Brain pericyte (primary cell): ENCODE measurements at regions not wholly inside any gene's neighbourhood (a gene's known extent, or its start where the extent isn't known, plus 50 kb on each side); places are given as distances from the start of the nearest gene placed in this dataset.
"Not testable (repeated sequence)": the region's sequence is repeated elsewhere in the genome, so short reads cannot be mapped to it uniquely, and the experiment has no call there.

Source experiments
- DNase-seq: peaks from one replicate; pipeline ENCODE4 v3.0.0-alpha.2; 2012; ENCODE audit warnings: low read depth, low spot score

DNA sequence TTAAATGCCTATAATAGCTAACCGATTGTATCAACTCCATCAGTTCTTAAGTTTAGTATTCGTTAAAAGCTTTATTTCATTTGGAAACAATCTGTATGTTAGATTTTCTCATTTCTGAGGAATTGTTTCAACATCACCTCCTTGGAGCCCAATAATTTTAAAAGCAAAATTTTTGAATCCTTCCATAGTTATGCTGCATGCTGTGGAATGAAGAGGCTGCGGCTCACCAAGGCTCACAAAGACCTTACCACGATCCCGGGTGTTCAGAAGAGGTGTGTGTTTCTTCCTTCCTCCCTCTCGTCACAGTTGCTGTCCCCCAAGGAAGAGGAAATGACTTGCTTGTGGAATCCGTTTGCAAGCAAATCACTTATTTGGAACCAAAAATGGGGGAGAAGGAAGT is 143.8 kb downstream of the FGF1 start:
- no peak for DNase-seq

DNA sequence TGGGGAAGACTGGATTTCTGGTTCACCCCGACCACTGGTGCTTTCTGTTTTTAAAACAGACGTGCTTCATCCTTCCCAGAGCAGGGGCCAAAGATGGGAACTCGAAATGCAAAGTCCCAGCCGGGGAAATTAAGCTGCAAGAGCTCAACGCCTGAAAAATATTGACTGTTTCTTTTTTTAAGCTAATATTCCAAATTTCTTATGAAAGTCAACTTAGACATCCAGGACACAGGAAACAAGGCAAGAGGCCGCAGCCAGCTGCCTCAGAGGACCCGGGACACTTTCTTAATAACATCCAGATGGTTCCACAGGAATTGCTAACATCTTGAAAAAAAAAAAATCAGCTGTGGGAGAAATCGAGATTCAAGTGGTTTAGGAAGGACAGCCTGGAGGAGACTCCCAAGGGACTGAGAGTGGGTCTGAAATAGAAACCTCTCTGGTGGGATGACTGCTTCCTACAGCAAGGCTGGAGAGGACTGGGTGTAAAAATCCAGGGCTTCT is 144.9 kb downstream of the FGF1 start:
- peak; percentile 42 for DNase-seq

DNA sequence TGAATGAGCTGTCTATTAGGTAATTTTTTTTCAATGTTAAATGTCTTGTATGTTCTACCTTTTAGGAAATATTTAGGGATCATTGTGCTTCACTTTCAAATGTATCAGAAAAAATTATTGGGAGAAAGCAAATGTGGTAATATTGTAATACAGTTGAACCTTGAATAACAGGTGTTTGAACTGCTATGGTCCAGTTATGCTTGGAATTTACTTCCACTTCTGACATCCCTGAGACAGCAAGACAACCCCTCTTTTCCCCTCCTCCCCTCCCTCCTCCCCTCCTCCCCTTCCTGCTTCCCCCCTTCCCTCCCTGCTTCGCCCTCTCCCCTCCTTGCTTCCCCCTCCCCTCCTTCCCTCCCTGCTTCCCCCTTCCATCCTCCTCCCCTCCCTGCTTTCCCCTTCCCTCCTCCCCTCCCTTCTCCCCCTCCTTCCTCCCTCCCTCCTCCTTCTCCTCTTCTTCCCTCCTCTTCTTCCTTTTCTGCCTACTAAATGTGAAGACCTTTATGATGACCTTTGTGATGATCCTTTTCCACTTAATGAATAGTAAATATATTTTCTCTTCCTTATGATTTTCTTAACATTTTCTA is 146.6 kb downstream of the FGF1 start:
- DNase-seq: no peak

DNA sequence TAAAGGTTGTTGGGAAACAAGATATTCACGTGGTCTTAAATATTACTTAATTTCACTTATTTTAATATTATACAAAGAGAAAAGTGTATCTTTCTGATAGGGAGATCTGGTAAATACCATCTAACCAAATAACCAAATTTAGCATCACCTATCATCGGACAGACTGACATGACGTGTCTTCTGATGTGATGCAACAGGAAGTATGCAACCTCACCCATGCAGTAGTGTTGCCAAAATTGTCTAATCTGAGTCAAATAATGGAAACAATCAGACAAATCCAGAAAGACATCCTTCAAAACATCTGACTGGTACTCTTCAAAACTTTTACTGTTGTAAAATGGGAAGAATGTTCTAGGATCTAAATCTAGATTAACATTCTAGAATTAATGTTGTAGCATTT is 148.0 kb downstream of the FGF1 start:
- no peak for DNase-seq

DNA sequence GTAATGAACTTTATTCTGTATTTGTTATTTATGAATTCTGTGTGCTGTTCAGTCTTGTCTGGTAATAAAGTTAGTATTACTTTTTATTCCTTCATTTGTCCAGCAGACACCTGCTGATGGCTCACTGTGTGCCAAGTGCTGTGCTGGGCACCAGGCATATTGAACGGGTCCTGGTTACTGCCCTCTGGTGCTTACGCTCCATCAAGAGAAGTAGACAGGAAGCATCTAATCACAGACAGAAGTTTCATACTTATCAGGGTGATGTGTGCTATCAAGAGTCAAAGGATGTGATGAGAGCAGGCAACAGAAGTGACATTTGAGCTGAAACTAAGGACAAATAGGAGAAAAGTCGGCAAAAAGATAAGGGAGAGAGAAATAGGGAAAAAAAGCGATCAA is 153.1 kb downstream of the FGF1 start:
- no peak for DNase-seq

DNA sequence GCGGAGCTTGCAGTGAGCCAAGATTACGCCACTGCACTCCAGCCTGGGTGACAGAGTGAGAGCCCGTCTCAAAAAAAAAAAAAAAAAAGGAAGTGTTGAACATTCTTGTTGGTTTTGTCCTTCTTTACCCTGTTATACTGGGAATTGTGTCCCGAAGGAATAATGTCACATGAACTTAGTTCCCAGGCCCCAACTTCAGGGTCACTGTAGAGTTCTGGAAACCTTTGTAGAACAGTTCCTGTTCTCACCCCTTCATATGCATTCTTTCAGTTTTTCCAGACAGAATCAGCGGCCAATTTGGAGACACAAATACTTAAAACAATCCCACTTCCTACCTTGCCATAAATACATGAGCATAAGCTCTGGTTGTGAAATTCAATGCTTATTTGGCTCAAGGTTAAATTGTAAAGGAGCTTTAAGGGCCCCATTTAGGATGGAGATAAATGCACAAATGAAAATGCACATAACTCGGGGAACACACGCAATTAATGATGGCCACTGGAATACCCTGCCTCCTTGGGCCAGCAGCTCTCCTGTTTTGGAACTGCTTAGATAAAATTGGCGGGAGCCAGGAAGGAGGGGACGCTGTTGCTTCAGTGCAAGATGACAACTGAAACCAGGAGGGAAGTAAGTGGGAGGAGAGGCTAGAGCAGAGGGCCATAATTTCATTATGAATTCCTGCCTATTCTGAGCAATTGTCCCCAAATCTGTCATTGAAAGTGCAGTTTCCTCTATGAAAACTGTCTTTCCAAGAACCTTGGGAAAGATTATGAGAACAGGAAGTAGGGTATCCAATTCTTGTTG is 153.7 kb downstream of the FGF1 start:
- DNase-seq: no peak

DNA sequence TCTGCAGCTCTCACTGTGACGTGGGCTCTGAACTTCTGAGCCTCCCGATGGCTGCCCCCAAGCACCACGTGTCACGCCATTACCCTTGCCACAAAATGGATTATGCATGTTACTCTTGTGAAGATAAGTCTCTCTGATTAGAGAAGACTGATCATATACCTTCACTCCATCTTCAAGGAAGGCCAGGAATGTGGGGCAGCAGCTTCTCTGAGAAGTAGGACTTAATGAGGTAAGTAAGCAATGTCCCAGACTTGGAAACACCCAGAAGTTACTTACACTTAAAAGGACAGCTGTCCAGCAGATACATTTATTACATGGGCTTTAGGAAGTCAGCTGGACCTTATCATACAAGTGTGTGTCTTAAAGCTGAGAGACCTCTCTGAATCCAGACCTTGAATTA is 155.0 kb downstream of the FGF1 start:
- no peak for DNase-seq

DNA sequence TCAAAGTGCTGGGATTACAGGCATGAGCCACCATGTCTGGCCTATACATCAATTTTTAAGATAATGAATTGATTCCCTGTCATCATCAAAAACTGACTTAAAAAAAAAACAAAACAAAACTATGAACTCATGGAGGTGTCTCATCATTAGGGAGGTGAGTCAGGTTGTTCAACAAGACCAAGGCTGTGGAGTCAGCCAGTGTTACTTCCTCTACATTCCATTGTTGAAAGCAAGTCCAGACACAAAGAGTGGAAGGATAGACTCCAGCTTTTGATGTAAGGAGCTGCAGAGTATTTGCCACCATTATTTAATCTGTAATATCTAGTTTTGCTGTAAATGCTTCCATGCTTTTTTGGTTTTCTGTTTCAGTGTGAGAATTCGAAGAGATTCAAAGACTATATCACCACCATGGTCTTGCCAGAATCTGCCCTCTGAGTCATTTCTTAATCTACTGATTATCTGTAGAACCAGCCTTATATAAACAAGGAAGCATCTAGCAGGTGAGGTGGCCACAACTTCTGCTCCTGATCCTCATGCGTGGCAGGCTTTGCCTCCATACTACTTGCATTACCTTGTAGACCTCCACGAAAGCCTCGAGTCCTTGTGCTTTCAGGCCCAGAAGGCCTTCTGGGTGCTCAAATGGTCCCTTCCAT is 156.1 kb downstream of the FGF1 start:
- no peak for DNase-seq

DNA sequence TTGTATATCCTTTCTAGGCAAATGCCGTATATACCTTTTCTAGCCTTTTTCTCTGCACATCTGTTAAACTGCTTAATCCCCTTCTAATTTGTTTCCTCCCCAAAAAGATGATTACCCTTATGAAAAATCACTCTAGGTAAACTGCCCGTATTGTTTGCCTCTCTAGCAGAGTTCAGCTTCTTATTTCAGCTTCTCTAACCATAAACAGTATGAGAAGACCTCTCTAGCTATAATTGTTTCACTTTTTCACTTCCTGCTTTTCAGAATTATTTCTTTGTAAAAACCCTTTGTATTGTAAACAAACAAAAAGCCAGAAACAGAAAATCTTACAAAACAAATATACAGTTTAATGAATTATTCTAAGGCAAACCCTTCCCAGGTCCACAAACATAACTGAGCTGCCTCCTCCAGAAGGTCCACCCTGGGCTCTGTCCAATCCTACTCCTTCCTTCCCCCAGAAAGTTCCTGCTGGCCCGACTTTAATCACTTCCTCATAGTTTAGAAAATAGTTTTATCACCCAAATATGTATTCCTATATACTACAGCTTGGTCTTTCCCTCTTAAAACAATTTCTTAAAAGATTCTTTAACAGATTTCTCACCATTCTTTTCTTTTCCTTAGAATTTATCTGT is 158.1 kb downstream of the FGF1 start:
- DNase-seq: no peak

DNA sequence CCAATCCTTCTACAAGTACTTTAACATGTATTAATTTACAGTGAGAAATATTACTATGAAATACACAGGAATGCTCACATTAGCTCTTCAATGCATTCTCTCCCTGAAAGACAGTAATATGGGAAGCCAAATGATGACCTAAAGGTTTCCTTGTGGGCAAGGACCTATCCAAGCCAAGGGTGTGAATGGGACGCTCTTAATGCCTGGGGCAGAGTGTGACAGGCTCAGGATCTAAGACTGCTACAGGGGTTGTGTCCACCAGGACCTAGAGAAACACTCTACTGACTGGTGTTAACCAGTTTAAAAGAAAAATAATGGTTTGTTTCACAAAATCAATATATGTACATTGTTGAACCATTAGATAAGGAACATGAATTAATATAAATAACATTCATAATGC is 158.7 kb downstream of the FGF1 start:
- no peak for DNase-seq

DNA sequence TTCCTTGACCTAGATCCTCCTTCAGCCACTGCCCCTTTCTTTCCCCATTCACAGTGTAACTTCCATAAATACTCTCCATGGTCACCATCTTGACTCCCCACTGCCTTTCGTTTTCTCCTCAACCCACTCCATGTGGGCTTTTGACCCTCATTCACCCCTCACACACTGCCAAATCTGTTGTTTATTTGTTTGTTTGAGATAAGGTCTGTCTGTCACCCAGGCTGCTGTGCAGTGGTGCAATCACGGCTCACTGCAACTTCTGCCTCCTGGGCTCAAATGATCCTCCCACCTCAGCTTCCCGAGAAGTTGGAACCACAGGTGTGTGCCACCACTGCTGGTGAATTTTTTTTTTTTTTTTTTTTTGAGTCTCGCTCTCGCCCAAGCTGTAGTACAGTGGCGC is 162.9 kb downstream of the FGF1 start:
- no peak for DNase-seq

DNA sequence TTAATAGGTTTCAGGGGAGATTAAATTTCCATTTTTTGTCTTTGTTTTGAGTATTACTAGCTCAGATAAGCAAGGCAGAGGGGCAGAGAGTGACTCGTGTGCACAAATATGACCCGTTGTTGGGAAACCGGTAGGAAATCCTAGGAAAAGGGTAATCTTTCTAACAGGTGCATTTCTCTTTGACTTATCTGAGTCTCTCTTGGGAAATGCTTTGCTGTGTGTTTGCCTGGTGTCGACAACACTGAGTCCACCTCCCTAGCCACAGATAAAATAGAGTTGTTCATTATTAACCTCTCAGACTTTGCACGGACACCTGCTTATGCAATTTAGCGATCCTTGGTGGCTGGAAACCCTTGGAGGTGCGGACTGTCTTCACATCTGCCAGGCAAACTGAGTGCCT is 164.2 kb downstream of the FGF1 start:
- no peak for DNase-seq

DNA sequence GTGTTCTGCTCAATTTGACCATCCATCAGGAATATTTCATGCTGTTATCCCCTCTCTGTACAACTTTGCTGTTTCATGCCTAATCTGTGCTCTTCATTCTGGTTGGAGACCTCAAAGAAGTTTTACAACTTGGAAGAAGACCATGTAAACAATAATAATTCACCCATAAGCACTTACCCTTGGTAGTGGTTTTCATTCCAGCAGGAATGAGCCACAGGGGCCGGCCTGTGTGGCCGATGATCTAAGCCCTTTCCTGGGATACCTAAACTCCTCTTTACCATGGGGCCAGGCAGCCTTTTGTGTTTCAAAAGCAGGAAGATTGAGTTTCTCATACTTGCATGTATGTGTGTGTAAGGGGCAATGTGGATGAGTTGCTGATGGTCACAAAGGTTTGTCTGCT is 165.0 kb downstream of the FGF1 start:
- no peak for DNase-seq

DNA sequence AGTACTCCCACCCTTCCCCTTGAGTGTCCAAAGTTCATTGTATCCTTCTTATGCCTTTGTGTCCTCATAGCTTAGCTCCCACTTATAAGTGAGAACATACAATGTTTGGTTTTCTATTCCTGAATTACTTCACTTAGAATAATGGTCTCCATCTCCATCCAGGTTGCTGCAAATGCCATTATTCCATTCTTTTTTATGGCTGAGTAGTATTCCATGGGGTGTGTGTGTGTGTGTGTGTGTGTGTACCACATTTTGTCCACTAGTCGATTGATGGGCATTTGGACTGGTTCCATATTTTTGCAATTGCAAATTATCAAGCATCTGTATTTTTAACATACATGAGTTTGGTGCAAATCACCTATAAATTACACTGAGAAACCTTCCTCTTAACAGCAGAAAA is 166.0 kb downstream of the FGF1 start:
- DNase-seq: not testable (repeated sequence)

DNA sequence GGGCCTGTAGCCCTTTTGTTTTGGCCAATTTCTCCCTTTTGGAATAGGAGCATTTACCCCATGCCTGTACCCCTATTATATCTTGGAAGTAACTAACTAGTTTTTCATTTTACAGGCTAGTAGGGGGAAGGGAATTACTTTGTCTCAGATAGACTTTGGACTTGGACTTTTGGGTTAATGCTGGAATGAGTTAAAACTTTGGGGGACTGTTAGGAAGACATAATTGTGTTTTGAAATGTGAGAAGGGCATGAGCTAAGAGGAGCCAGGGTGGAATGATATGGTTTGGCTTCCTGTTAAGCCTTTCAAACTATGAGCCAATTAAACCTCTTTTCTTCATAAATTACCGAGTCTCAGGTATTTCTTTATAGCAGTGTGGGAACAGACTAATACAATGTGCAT is 168.1 kb downstream of the FGF1 start:
- no peak for DNase-seq

DNA sequence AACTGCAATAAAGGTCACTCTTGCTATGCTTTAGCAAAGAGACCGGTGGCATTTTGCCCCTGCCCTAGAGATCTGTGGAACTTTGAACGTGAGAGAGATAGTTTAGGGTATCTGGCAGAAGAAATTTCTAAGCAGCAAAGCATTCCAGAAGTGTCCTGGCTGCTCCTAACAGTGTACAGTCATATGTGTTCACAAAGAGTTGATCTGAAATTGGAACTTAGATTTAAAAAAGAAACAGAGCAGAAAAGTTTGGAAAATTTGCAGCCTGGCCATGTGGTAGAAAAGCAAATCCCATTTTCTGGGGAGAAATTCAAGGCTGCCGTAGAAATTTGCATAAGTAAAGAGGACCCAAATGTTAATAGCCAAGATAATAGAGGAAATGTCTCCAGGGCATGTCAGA is 169.2 kb downstream of the FGF1 start:
- DNase-seq: no peak

DNA sequence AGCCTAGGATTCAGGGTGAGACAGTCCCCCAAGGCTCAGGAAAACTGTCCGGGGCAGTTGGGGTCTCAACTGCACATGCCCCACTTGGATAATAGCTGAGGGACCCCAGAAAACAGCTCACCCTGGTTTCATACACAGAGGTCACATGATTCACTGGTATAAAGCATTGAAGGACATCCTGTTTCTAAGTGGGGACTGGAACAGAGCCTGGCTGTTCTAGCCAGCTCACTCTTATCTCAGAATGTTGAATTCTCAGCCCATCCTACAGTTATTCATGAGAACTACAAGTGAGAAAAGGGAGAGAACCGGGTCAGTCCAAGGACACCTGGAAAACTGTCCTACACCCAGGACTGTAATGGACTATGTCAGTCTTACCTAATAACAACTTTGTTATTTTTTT is 170.9 kb downstream of the FGF1 start:
- no peak for DNase-seq

DNA sequence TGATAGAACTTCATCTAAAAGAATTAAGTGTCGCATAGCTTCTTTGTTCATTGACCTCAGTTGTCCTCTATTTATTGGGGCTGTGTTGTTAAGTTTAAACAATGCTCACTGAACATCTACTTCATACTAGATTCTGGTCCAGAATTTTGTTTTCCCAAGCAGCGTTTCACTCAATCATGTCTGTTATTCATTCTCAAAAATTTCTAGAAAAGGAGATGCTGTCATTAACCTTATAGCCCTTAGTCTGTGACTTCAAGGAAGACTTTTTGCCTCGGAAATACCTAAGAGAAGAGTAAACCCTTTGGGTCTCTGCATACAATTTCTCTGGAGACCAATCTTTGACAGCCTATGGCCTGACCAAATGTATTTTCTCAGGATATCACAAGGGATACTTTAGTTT is 171.7 kb downstream of the FGF1 start:
- no peak for DNase-seq

DNA sequence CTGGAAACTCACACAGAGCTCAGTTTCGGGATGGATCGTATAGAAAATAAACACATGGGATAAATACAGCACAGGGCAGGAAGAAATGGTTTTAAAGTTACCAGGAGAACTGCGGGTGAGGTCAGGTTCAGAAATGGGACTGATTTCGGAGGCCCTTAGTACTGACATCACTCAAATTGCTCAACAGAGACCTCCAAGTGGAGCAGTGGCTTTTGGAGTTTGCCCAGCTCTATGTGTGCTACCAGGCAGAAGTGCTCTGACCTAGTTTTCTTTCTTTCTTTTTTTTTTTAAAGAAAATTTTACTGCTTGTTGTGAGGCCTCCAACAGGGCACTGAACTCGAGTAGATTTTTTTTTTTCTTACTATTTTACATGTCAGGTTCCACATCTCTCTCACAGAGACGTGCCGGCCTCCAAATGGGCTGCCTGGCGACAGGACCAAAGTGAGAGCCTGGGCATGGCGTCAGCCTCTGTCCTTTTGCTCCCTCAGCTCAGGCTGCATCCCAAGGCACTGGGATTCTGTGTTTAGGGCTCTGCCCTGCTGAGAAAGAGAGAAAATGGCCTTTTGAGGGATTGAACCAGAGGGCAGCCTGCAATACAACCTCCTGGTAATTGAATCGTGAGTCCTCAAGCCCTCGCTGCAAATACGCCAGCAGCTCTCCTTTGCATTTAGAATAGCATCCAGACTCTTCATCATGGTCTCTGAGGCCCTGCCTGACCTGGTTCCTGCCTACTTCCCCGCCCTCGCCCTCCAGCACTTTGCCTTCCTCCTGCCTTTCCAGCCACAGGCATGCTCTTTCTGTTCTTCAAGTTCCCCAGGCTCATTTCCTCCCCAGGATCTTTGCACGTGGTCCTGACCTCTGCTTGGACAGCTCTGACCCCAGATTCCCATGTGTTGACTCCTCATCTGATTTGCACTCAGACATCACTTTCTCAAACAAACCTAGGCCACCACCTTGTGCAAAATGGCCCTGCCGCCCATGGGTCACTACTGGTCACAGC is 173.5 kb downstream of the FGF1 start:
- no peak for DNase-seq

DNA sequence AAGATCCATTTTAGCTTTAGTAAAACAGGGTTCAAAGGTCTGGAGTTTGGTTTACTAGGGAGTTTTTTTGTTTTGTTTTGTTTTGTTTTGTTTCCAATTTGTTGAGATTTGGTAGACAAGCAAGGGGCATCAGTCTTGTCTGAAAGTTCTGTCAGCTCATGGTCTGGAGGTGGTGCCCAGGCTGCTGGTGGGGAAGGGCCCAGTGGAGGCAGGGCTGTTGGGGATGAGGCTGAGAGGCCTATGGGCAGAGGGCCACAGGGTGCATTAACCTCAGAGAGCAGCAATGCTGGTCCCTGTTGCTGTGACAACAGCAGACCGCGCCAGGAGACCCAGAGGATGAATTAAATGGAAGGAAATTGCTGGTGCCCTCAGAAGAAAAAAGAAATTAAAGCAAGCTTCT is 174.5 kb downstream of the FGF1 start:
- no peak for DNase-seq

DNA sequence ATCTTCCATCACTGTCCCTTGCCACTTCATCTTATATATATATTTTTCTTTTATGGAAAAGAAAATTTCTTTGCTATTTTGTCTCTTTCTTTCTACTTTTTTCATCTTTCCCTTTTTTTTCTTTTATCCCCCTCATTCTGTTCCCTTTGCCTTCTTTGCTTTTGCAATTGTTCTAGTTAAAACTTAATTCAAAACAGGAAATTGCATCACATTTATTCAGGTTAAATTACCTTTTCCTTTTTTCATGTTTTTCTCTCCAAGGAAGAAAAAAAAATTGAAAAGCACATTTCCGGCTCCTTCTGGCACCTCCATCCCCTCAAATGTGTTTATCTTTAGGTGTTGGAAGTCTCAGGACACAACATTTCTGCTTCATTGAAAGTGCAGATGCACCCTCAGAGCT is 176.9 kb downstream of the FGF1 start:
- DNase-seq: no peak
